Activated CD4-positive, alpha-beta memory T cell treated with anti-CD3 and anti-CD28 coated beads for 36 hours (primary cell): ENCODE measurements at regions not wholly inside any gene's neighbourhood (a gene's known extent, or its start where the extent isn't known, plus 50 kb on each side); places are given as distances from the start of the nearest gene placed in this dataset.
"Not testable (repeated sequence)": the region's sequence is repeated elsewhere in the genome, so short reads cannot be mapped to it uniquely, and the experiment has no call there.

Experiments
- CTCF ChIA-PET: fragments of 350-600 bp; sonication (Branson Sonifier 250); formaldehyde crosslinking; loops from one replicate; lab custom pipeline; 2021; ENCODE audit warnings: antibody characterized with exemption, inconsistent platforms; lab: Charles Lee
- POLR2A ChIA-PET: fragments of 350-600 bp; sonication (Branson Sonifier 250); formaldehyde crosslinking; loops from one replicate; lab custom pipeline; 2021; ENCODE audit warnings: antibody characterized with exemption; lab: Charles Lee
- DNase-seq: peaks from one replicate; pipeline ENCODE4 v3.0.0-alpha.2; 2020
- H3K27ac Mint-ChIP-seq: one replicate; pipeline ENCODE4 v1.8.0; 2021; ENCODE audit warnings: mixed read lengths
- H3K27me3 Mint-ChIP-seq: one replicate; pipeline ENCODE4 v1.8.0; 2021; ENCODE audit warnings: mixed read lengths
- H3K36me3 Mint-ChIP-seq: one replicate; pipeline ENCODE4 v1.8.0; 2021; ENCODE audit warnings: mixed read lengths
- H3K4me1 Mint-ChIP-seq: one replicate; pipeline ENCODE4 v1.8.0; 2021; ENCODE audit warnings: low read depth, mixed read lengths
- H3K4me3 Mint-ChIP-seq: one replicate; pipeline ENCODE4 v1.8.0; 2021; ENCODE audit warnings: mild to moderate bottlenecking, mixed read lengths
- H3K9me3 Mint-ChIP-seq: one replicate; pipeline ENCODE4 v1.8.0; 2021; ENCODE audit warnings: mixed read lengths
- intact Hi-C: fragments of 100-400 bp; cut with micrococcal nuclease; formaldehyde crosslinking; loops from one replicate; pipeline ENCODE4 v1.15.1; 2023

GRCh38 chr12:20000229-20000849, 368.0 kb upstream of the PDE3A start:
- ChIA-PET CTCF (no interaction called here), POLR2A (no interaction called here)
- intact Hi-C loops, result no loop called here
- Mint-ChIP-seq H3K27me3 (no peaks in the 10 kb centered on the region), H3K4me3 (no peak overlapping the region), H3K36me3 (no peaks in the 10 kb centered on the region), H3K4me1 (no peaks in the 10 kb centered on the region), H3K9me3 (peaks cover 2% of the 10 kb centered on the region), H3K27ac (no peak overlapping the region)
- no peak for DNase-seq

DNA sequence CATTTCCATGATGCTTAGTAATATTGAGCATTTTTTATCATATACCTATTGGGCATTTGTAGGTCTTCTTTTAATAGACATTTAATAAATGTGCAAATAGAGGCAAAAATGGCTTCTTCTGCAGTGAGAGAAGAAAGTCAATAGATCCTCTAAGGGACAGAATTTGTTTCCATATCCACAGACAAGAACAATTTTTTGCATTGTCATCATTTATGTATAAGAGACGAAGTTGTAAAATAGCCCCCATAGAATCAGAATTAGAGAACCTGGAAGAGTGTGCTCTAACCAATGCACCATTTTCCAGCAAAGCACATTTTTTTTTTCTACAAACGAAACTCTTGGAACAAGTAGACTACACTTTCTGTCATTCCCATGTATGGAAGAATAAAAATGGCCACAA, 365.1 kb upstream of the PDE3A start:
- no peak overlapping the region for H3K27ac Mint-ChIP-seq
- no peak for DNase-seq
- no peaks in the 10 kb centered on the region for H3K27me3 Mint-ChIP-seq
- H3K36me3 Mint-ChIP-seq, result no peaks in the 10 kb centered on the region
- H3K4me1 Mint-ChIP-seq, result no peaks in the 10 kb centered on the region
- intact Hi-C loops, result no loop called here
- H3K4me3 Mint-ChIP-seq, result no peak overlapping the region
- CTCF ChIA-PET, result no interaction called here
- POLR2A ChIA-PET, result no interaction called here
- peaks cover 2% of the 10 kb centered on the region for H3K9me3 Mint-ChIP-seq

DNA sequence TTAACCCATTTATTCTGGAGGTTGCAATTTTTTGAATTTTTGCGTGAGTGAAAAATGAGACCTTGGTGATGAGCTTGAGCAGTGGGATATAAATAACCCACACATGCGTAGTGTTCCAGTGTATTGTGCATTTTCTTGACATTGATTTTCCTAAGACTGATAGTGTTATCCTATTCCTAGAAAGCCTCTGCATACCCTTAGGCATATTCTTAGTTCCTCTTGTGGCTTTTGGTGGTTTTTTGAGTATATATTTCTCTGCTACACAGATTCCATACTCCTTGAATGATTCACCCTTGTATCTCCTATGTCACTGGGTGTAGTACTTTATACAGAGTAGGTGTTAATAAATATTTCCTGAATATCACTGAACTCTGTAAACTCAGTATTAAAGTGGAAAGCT, 363.4 kb upstream of the PDE3A start:
- Mint-ChIP-seq H3K27ac (no peak overlapping the region), H3K4me3 (no peak overlapping the region), H3K4me1 (no peaks in the 10 kb centered on the region), H3K9me3 (peaks cover 8% of the 10 kb centered on the region), H3K36me3 (no peaks in the 10 kb centered on the region), H3K27me3 (no peaks in the 10 kb centered on the region)
- CTCF ChIA-PET, result no interaction called here
- intact Hi-C loops, result no loop called here
- no peak for DNase-seq
- POLR2A ChIA-PET, result no interaction called here

DNA sequence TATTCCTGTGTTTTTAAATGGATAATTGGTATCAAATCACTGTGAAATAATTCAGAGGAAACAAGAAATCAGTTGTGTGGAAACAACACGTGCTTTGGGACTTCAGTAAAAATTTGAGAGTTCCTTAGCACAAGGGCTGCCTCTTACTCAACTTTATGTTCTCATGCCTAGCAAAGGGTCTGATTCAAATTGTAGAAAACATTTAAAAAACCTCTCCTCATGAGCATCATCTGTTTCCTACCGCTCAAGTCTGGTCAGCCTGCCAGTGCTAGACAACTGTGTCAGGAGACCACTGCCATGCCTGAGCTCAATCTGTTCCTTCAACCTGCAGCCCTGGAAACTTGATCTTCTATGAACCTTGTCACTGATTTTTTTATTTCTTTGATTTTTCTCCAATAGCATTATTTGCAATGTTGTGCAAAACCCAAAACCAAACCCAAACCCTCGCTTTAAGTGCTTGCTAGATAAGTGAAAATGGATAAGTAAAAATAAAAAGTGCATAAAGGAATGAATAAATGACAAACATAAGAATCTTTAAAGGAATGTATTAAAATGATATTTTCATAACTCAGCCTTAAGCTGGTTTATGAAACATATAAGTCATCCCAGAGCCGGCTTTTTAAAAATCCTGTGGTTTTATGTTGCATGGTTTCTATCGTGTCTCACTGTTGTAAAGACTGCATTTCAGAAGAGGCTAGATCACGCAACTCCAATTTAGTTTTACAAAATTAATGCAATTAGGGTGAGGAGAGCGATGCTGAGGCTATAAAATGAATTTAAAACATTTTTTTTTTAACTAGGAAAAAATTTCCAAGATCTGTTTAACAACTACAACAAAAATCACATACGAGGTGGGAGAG, 361.2 kb upstream of the PDE3A start:
- intact Hi-C loops, result no loop called here
- ChIA-PET CTCF (no interaction called here), POLR2A (no interaction called here)
- H3K4me1 Mint-ChIP-seq, result no peaks in the 10 kb centered on the region
- H3K36me3 Mint-ChIP-seq, result no peaks in the 10 kb centered on the region
- no peak overlapping the region for H3K4me3 Mint-ChIP-seq
- no peak for DNase-seq
- H3K27ac Mint-ChIP-seq, result no peak overlapping the region
- H3K9me3 Mint-ChIP-seq, result peaks cover 12% of the 10 kb centered on the region
- no peaks in the 10 kb centered on the region for H3K27me3 Mint-ChIP-seq

DNA sequence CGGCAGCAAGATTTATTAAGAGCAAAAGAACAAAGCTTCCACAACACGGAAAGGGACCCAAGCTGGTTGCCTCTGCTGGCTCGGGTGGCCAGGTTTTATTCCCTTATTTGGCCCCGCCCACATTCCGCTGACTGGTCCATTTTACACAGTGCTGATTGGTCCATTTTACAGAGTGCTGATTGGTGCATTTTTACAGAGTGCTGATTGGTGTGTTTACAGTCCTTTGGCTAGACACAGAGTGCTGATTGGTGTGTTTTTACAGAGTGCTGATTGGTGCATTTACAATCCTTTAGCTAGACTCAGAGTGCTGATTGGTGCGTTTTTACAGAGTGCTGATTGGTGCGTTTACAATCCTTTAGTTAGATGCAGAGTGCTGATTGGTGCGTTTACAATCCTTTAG, 358.4 kb upstream of the PDE3A start:
- H3K27ac Mint-ChIP-seq, H3K4me3 Mint-ChIP-seq, CTCF ChIA-PET, H3K36me3 Mint-ChIP-seq, DNase-seq, POLR2A ChIA-PET, H3K27me3 Mint-ChIP-seq, H3K4me1 Mint-ChIP-seq, intact Hi-C loops: not testable (repeated sequence)
- H3K9me3 Mint-ChIP-seq, result peaks cover 12% of the 10 kb centered on the region

DNA sequence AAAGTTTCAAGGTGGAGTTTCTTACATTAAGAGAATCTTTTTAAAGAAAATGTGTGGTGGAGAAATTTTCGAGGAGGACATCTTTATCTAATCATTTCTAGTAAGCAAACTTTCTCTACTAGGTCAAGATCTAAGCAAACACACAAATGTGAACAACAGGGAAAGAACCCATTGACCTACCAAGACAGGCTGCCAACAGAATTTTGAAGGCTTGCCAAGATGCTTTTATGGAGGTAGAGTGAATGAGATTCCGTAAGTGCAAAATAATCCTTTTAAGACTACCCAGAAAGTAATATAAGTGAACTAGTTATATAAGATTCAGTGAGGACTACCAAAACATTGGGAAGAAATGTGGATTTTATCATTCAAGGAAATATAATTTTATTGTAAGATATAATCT, 357.1 kb upstream of the PDE3A start:
- Mint-ChIP-seq H3K9me3 (peaks cover 12% of the 10 kb centered on the region), H3K4me3 (no peak overlapping the region), H3K27me3 (no peaks in the 10 kb centered on the region), H3K4me1 (no peaks in the 10 kb centered on the region), H3K36me3 (no peaks in the 10 kb centered on the region), H3K27ac (no peak overlapping the region)
- intact Hi-C loops, result no loop called here
- no peak for DNase-seq
- POLR2A ChIA-PET, result no interaction called here
- CTCF ChIA-PET, result no interaction called here

DNA sequence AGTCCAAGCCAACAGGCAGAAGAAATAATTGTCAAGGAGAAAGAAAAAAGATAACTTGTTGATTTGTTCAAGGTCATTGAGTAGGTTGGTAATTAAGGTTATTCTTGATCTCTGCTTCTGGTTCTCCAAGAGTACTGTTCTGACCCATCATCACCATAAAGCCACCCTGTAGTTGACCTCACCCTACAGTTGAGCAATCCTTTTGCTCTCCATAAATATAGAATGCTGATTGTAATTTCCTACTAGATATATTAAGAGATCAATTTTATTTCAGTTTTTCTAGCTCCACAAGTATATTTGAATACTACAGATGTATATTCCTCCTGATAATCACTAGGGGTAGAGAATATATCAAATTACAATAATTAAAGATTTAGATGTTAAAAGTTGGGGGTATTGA, 350.5 kb upstream of the PDE3A start:
- intact Hi-C loops, result no loop called here
- no peaks in the 10 kb centered on the region for H3K9me3 Mint-ChIP-seq
- CTCF ChIA-PET, result no interaction called here
- H3K4me3 Mint-ChIP-seq, result no peak overlapping the region
- H3K27ac Mint-ChIP-seq, result no peak overlapping the region
- no peaks in the 10 kb centered on the region for H3K36me3 Mint-ChIP-seq
- no peak for DNase-seq
- POLR2A ChIA-PET, result no interaction called here
- no peaks in the 10 kb centered on the region for H3K27me3 Mint-ChIP-seq
- no peaks in the 10 kb centered on the region for H3K4me1 Mint-ChIP-seq

- ChIA-PET CTCF (no interaction called here), POLR2A (no interaction called here)
- Mint-ChIP-seq H3K9me3 (no peaks in the 10 kb centered on the region), H3K4me3 (no peak overlapping the region), H3K4me1 (no peaks in the 10 kb centered on the region), H3K36me3 (no peaks in the 10 kb centered on the region), H3K27me3 (no peaks in the 10 kb centered on the region), H3K27ac (no peak overlapping the region)
- DNase-seq, result no peak
- intact Hi-C loops, result no loop called here
These were observed 349.9 kb upstream of the PDE3A start for GRCh38 chr12:20018406-20018805.

DNA sequence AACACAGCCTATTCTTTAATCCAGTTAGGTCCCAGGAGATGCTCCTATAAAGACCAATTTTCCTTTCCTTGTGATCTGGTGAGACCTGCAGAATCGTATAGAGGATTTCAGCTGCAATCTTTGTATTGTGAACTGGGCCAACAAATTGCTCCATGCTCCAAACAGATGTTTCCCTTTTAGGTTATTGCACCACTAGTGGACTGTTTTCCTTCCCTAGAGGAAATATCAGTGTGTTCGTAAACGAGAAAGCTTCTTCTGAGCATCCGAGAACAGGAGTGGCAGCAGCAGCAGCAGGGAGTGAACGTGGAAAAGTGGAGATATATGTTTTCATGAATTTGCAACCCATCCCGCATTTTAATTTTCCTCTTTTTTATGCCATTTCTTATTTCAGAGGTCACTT, 344.1 kb upstream of the PDE3A start:
- no peak for DNase-seq
- ChIA-PET POLR2A (no interaction called here), CTCF (no interaction called here)
- no peaks in the 10 kb centered on the region for H3K36me3 Mint-ChIP-seq
- intact Hi-C loops, result no loop called here
- H3K9me3 Mint-ChIP-seq, result no peaks in the 10 kb centered on the region
- no peak overlapping the region for H3K4me3 Mint-ChIP-seq
- H3K4me1 Mint-ChIP-seq, result no peaks in the 10 kb centered on the region
- H3K27me3 Mint-ChIP-seq, result no peaks in the 10 kb centered on the region
- no peak overlapping the region for H3K27ac Mint-ChIP-seq

GRCh38 chr12:20028033-20028432, 340.3 kb upstream of the PDE3A start:
- Mint-ChIP-seq H3K27ac (no peak overlapping the region), H3K27me3 (no peaks in the 10 kb centered on the region), H3K4me3 (no peak overlapping the region), H3K36me3 (no peaks in the 10 kb centered on the region), H3K4me1 (no peaks in the 10 kb centered on the region), H3K9me3 (no peaks in the 10 kb centered on the region)
- ChIA-PET CTCF (no interaction called here), POLR2A (no interaction called here)
- DNase-seq, result no peak
- intact Hi-C loops, result no loop called here

GRCh38 chr12:20030826-20031225, 337.5 kb upstream of the PDE3A start:
- no peak overlapping the region for H3K4me3 Mint-ChIP-seq
- ChIA-PET CTCF (no interaction called here), POLR2A (no interaction called here)
- no peaks in the 10 kb centered on the region for H3K9me3 Mint-ChIP-seq
- H3K36me3 Mint-ChIP-seq, result no peaks in the 10 kb centered on the region
- no peaks in the 10 kb centered on the region for H3K27me3 Mint-ChIP-seq
- no peak for DNase-seq
- intact Hi-C loops, result no loop called here
- no peaks in the 10 kb centered on the region for H3K4me1 Mint-ChIP-seq
- no peak overlapping the region for H3K27ac Mint-ChIP-seq

DNA sequence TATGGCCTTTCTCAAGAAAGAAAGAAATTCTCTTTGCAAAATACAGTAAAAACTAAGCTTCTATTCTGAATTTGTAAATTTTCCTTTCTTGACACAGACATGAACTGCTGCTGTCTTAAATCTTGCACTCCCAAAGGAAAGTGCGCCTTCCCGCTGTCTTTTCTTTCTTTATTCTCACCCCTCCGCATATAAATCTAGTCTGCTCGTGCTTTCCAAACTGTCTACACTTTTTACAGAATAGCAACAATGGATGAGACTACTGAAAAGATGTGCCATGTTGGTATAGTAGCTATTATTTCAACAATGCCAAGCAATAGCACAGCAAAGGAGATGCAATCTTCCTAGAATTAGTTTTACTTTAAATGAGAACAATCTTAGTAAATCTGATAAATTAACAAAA, 328.8 kb upstream of the PDE3A start:
- no peak overlapping the region for H3K27ac Mint-ChIP-seq
- no peak overlapping the region for H3K4me3 Mint-ChIP-seq
- intact Hi-C loops, result no loop called here
- no peaks in the 10 kb centered on the region for H3K4me1 Mint-ChIP-seq
- peaks cover 3% of the 10 kb centered on the region for H3K27me3 Mint-ChIP-seq
- no peak for DNase-seq
- CTCF ChIA-PET, result no interaction called here
- POLR2A ChIA-PET, result no interaction called here
- H3K9me3 Mint-ChIP-seq, result no peaks in the 10 kb centered on the region
- no peaks in the 10 kb centered on the region for H3K36me3 Mint-ChIP-seq

GRCh38 chr12:20040184-20040583, 328.2 kb upstream of the PDE3A start:
- H3K27me3 Mint-ChIP-seq, result peaks cover 3% of the 10 kb centered on the region
- no peaks in the 10 kb centered on the region for H3K9me3 Mint-ChIP-seq
- intact Hi-C loops, result no loop called here
- CTCF ChIA-PET, result no interaction called here
- H3K36me3 Mint-ChIP-seq, result no peaks in the 10 kb centered on the region
- H3K4me1 Mint-ChIP-seq, result no peaks in the 10 kb centered on the region
- no peak for DNase-seq
- H3K4me3 Mint-ChIP-seq, result no peak overlapping the region
- no peak overlapping the region for H3K27ac Mint-ChIP-seq
- POLR2A ChIA-PET, result no interaction called here
